Liver (tissue), 8 donors: ENCODE measurements at regions not wholly inside any gene's neighbourhood (a gene's known extent, or its start where the extent isn't known, plus 50 kb on each side); places are given as distances from the start of the nearest gene placed in this dataset.

Experiments used
- DNase-seq: peaks from one replicate; pipeline ENCODE4 v3.0.0-alpha.2; 2017; ENCODE audit warnings: low spot score
- H3K27ac ChIP-seq, 2 donors: one replicate each; pipeline ENCODE4 v1.7.0; 2013; ENCODE audit warnings: inconsistent platforms in 2 of 2, low read length in 2 of 2, control low read depth in 1 of 2, low read depth in 1 of 2, mild to moderate bottlenecking in 1 of 2
- H3K27me3 ChIP-seq, 4 donors: one replicate each; pipeline versions ENCODE4 v1.6.1 to v1.7.0; 2013; ENCODE audit warnings: low read length in 3 of 4, inconsistent platforms in 1 of 4, mild to moderate bottlenecking in 1 of 4, moderate library complexity in 1 of 4; ENCODE audit not compliant: control insufficient read depth in 4 of 4, insufficient read depth in 4 of 4
- H3K36me3 ChIP-seq, 4 donors: one replicate each; pipeline versions ENCODE4 v1.6.1 to v1.7.0; 2013; ENCODE audit warnings: low read length in 3 of 4, mild to moderate bottlenecking in 3 of 4, low read depth in 1 of 4, moderate library complexity in 1 of 4; ENCODE audit not compliant: control insufficient read depth in 4 of 4, insufficient read depth in 3 of 4
- H3K4me1 ChIP-seq, 4 donors: one replicate each; pipeline versions ENCODE4 v1.6.1 to v1.7.0; 2013; ENCODE audit warnings: low read length in 3 of 4, mild to moderate bottlenecking in 3 of 4, moderate library complexity in 1 of 4; ENCODE audit not compliant: control insufficient read depth in 4 of 4, insufficient read depth in 4 of 4
- H3K4me3 ChIP-seq, 3 donors: one replicate each; pipeline versions ENCODE4 v1.6.1 to v1.7.0; 2013; ENCODE audit warnings: low read length in 3 of 3, control low read depth in 1 of 3, low read depth in 1 of 3, mild to moderate bottlenecking in 1 of 3
- H3K9ac ChIP-seq, 2 donors: one replicate each; pipeline ENCODE4 v1.7.0; 2013; ENCODE audit warnings: low read length in 2 of 2, mild to moderate bottlenecking in 2 of 2, moderate library complexity in 2 of 2, control low read depth in 1 of 2, low read depth in 1 of 2
- H3K9me3 ChIP-seq, 4 donors: one replicate each; pipeline versions ENCODE4 v1.6.1 to v1.7.0; 2013; ENCODE audit warnings: low read length in 3 of 4; ENCODE audit not compliant: control insufficient read depth in 4 of 4
- CTCF ChIP-seq: fragments of 150-350 bp; IDR thresholded peaks from 2 replicates; pipeline ENCODE4 v1.5.1; 2017; ENCODE audit warnings: improper control_type of control experiment, low read depth, low read length; ENCODE audit not compliant: missing input control
- EGR1 ChIP-seq, 2 donors: IDR thresholded peaks; 2 replicates each; pipeline ENCODE4 v1.6.1; 2016 to 2018; ENCODE audit warnings: antibody characterized with exemption in 2 of 2, low read depth in 2 of 2
- FOXA1 ChIP-seq: IDR thresholded peaks from 2 replicates; pipeline ENCODE4 v1.6.1; 2016; ENCODE audit warnings: antibody characterized with exemption
- FOXA2 ChIP-seq: IDR thresholded peaks from 2 replicates; pipeline ENCODE4 v1.6.1; 2016; ENCODE audit warnings: antibody characterized with exemption
- GABPA ChIP-seq, 2 donors: IDR thresholded peaks in 1 of 2; conservative IDR thresholded peaks in 1 of 2; 2 replicates each; pipeline ENCODE4 v1.6.1; 2016; ENCODE audit warnings: antibody characterized with exemption in 2 of 2, mild to moderate bottlenecking in 1 of 2, moderate library complexity in 1 of 2
- HNF4A ChIP-seq, 2 donors: conservative IDR thresholded peaks; 2 replicates each; pipeline ENCODE4 v1.6.1; 2016; ENCODE audit warnings: antibody characterized with exemption in 2 of 2, mild to moderate bottlenecking in 2 of 2
- HNF4G ChIP-seq: IDR thresholded peaks from 2 replicates; pipeline ENCODE4 v1.6.1; 2016; ENCODE audit warnings: antibody characterized with exemption
- JUND ChIP-seq, 2 donors: IDR thresholded peaks; 2 replicates each; pipeline ENCODE4 v1.6.1; 2016; ENCODE audit warnings: antibody characterized with exemption in 2 of 2
- MAX ChIP-seq: IDR thresholded peaks from 2 replicates; pipeline ENCODE4 v1.6.1; 2016; ENCODE audit warnings: antibody characterized with exemption
- NR2F2 ChIP-seq: IDR thresholded peaks from 2 replicates; pipeline ENCODE4 v1.6.1; 2016; ENCODE audit warnings: antibody characterized with exemption
- RAD21 ChIP-seq, 2 donors: IDR thresholded peaks; 2 replicates each; pipeline ENCODE4 v1.6.1; 2016; ENCODE audit warnings: antibody characterized with exemption in 2 of 2, mild to moderate bottlenecking in 2 of 2
- RXRA ChIP-seq, 2 donors: IDR thresholded peaks; 2 replicates each; pipeline ENCODE4 v1.6.1; 2017 to 2018; ENCODE audit warnings: antibody characterized with exemption in 2 of 2, mild to moderate bottlenecking in 1 of 2
- SP1 ChIP-seq: IDR thresholded peaks from 2 replicates; pipeline ENCODE4 v1.6.1; 2018; ENCODE audit warnings: antibody characterized with exemption, mild to moderate bottlenecking
- TAF1 ChIP-seq: conservative IDR thresholded peaks from 2 replicates; pipeline ENCODE4 v1.6.1; 2016; ENCODE audit warnings: antibody characterized with exemption, mild to moderate bottlenecking
- YY1 ChIP-seq: IDR thresholded peaks from 2 replicates; pipeline ENCODE4 v1.6.1; 2016; ENCODE audit warnings: antibody characterized with exemption, mild to moderate bottlenecking
- ZBTB33 ChIP-seq: IDR thresholded peaks from 2 replicates; pipeline ENCODE4 v1.6.1; 2016; ENCODE audit warnings: antibody characterized with exemption
- WGBS: extraction: QIAGEN DNeasy Blood & Tissue Kit; methylation state at CpG from one replicate; pipeline ENCODE4 v1.1.7; 2013; 5-methylcytosine and 5-hydroxymethylcytosine counted together
- TF ChIP-seq, protein P1 (sequence below): IDR thresholded peaks from 2 replicates; pipeline ENCODE4 v1.6.1; 2016; ENCODE audit warnings: antibody characterized with exemption
- TF ChIP-seq, protein P2 (sequence below): IDR thresholded peaks from 2 replicates; pipeline ENCODE4 v1.6.1; 2016; ENCODE audit warnings: antibody characterized with exemption, mild to moderate bottlenecking
- donor health status: healthy.
- donor health status: healthy.
- donor health status: healthy.
- donor health status: healthy.
- donor health status: healthy.

- no peaks in the 10 kb centered on the region for H3K36me3 ChIP-seq
- DNase-seq = no peak
- H3K27ac ChIP-seq = no peak overlapping the region
- TF ChIP-seq MAX (no peak), HNF4G (no peak), RAD21 (IDR thresholded peaks at IDR 0.05) (no peak), YY1 (no peak), RXRA (IDR thresholded peaks at IDR 0.05) (no peak), FOXA1 (no peak), CTCF (no peak), TAF1 (no peak), SP1 (no peak), ZBTB33 (no peak), FOXA2 (no peak), EGR1 (IDR thresholded peaks at IDR 0.05; ENCODE audit: low read depth in 2 of 2) (no peak), NR2F2 (no peak), GABPA (IDR thresholded peaks at IDR 0.05 in 1 of 2, conservative IDR thresholded peaks at IDR 0.05 in 1 of 2) (no peak), HNF4A (conservative IDR thresholded peaks at IDR 0.05) (no peak), JUND (IDR thresholded peaks at IDR 0.05) (no peak)
- TF ChIP-seq, protein P1, sequence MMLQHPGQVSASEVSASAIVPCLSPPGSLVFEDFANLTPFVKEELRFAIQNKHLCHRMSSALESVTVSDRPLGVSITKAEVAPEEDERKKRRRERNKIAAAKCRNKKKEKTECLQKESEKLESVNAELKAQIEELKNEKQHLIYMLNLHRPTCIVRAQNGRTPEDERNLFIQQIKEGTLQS = no peak
- TF ChIP-seq, protein P2, sequence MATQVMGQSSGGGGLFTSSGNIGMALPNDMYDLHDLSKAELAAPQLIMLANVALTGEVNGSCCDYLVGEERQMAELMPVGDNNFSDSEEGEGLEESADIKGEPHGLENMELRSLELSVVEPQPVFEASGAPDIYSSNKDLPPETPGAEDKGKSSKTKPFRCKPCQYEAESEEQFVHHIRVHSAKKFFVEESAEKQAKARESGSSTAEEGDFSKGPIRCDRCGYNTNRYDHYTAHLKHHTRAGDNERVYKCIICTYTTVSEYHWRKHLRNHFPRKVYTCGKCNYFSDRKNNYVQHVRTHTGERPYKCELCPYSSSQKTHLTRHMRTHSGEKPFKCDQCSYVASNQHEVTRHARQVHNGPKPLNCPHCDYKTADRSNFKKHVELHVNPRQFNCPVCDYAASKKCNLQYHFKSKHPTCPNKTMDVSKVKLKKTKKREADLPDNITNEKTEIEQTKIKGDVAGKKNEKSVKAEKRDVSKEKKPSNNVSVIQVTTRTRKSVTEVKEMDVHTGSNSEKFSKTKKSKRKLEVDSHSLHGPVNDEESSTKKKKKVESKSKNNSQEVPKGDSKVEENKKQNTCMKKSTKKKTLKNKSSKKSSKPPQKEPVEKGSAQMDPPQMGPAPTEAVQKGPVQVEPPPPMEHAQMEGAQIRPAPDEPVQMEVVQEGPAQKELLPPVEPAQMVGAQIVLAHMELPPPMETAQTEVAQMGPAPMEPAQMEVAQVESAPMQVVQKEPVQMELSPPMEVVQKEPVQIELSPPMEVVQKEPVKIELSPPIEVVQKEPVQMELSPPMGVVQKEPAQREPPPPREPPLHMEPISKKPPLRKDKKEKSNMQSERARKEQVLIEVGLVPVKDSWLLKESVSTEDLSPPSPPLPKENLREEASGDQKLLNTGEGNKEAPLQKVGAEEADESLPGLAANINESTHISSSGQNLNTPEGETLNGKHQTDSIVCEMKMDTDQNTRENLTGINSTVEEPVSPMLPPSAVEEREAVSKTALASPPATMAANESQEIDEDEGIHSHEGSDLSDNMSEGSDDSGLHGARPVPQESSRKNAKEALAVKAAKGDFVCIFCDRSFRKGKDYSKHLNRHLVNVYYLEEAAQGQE = no peak
- no peak overlapping the region for H3K4me3 ChIP-seq
- H3K9me3 ChIP-seq = no peaks in the 10 kb centered on the region
- 26% methylated on average over 1 of the region's 1 CpG for WGBS
- no peaks in the 10 kb centered on the region for H3K4me1 ChIP-seq
- H3K9ac ChIP-seq = no peak overlapping the region
- H3K27me3 ChIP-seq = no peaks in the 10 kb centered on the region
These were observed 865.1 kb upstream of the VRK2 start for GRCh38 chr2:57181315-57182038.
